Stimulated activated CD8-positive, alpha-beta memory T cell treated with anti-CD3 and anti-CD28 coated beads, Interleukin-4, amount 100 ng/mL, for 24 hours (primary cell): ENCODE measurements at regions not wholly inside any gene's neighbourhood (a gene's known extent, or its start where the extent isn't known, plus 50 kb on each side); places are given as distances from the start of the nearest gene placed in this dataset.
"Not testable (repeated sequence)": the region's sequence is repeated elsewhere in the genome, so short reads cannot be mapped to it uniquely, and the experiment has no call there.

Source experiments
- DNase-seq: peaks from one replicate; pipeline ENCODE4 v3.0.0-alpha.2; 2020; ENCODE audit warnings: low read depth

DNA sequence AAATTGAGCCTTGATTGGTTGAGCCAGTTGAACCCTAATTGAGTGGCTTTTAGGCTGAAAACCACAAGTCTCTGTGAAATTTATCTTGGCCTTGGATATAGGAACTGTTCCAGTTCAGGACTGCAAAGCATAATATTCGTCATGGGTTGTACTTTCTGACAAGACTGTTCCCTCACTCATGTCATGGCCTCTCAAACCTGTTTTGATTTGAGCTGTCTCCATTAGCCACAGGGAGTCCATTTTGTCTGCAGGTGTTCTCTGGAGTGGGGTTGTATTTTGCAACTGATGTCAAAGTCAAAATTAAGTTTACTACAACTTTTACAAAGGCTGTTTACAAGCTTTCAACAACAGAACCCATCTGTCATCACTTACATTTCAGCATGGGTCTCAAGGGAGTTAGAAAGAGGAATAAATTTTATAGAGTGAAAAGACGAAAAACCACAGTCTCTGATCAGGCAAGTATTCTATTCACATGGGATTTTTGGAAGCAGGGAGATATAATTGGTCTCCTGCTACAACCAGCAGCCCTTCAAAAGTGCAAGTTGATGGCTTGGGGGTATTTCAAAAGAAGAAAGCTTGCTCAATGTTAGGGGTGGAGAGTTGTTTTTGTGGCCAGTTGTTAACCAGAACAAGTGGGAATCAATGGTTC, 1716.3 kb downstream of the C4orf33 start:
- DNase-seq = no peak

DNA sequence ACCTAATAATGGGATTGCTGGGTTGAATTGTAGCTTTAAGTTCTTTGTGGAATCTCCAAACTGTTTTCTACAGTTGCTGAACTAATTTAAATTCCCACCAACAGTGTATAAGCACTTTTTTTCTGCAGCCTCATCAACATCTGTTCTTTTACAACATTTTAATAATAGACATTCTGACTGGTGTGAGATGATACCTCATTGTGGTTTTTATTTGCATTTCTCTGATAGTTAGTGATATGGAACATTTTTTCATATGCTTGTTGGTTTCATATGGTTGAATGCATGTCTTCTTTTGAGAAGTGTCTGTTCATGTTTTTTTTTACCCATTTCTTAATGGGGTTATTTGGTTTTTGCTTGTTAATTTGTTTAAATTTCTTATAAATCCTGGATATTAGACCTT, 1718.9 kb downstream of the C4orf33 start:
- no peak for DNase-seq

GRCh38 chr4:130820448-130820847, 1724.5 kb downstream of the C4orf33 start:
- DNase-seq = no peak

DNA sequence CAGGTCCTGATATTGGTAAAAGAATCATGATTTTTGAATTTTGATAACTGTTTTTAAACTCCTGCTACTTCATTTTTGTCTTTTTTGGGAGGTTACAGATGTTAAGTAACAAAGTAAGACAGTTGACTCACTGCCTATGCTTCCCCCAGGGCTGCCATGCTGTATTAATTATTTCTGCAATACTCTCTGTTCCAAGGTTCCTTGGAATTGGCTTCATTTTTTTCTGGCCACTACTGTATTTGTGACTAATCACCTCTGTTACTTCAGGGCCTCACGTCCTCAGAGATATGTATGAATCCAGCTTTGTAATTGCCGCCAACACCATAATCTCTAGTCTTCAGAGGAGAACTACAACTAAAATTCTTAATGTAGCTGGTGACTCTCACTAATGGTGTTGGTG, 1729.3 kb downstream of the C4orf33 start:
- DNase-seq = no peak

- DNase-seq = no peak
Measured at GRCh38 chr4:130850019-130850524, 1754.1 kb downstream of the C4orf33 start.

- no peak for DNase-seq
Measured at GRCh38 chr4:130851107-130851506, 1755.2 kb downstream of the C4orf33 start.

GRCh38 chr4:130851932-130852331, 1756.0 kb downstream of the C4orf33 start:
- DNase-seq = no peak

- no peak for DNase-seq
Measured at GRCh38 chr4:130855533-130855932, 1759.6 kb downstream of the C4orf33 start.

DNA sequence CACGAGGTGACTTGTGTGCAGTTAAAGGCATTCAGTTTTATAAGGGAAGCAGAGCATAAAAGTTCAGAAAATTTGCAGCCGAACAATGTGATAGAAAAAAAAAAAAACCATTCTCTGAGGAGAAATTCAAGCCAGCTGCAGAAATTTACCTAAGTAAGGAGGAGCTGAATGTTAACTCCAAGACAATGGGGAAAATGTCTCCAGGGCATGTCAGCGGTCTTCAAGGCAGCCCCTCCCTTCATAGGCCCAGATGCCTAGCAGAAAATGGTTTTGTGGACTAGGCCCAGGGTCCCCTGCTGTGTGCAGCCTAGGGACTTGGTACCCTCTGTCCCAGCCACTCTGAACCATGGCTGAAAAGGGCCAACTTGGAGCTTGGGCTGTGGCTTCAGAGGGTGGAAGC, 1764.0 kb downstream of the C4orf33 start:
- DNase-seq = no peak

DNA sequence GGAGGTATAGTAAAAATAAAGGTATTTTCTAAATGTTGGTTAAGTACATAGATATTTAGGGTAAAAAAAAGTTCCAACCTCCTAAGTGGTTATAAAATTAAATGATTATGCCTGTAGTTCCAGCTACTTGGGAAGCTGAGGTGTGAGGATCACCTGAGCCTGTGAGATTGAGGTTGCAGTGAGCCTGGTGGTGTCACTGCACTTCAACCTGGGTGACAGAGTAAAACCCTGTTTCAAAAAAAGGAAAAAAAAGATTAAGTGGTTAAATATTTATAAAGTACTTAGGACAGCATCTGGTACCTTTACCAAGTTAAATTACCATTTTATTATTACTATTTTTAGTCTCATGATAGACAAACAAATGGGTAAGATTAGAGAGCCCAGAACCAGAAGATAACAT, 1801.0 kb downstream of the C4orf33 start:
- DNase-seq = no peak

DNA sequence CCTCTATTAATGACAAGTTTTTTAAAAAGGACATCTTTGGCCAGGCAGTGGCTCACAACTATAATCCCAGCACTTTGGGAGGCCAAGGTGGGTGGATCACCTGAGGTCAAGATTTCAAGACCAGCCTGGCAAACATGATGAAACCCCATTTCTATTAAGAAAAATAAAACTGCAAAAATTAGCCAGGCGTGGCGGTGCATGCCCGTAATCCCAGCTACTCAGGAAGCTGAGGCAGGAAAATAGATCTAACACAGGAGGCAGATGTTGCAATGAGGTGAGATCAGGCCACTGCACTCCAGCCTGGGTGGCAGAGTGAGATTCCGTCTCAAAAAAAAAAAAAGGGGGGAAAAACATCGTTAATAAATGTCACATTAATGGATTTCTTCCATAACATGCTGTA, 1805.4 kb downstream of the C4orf33 start:
- DNase-seq = no peak

DNA sequence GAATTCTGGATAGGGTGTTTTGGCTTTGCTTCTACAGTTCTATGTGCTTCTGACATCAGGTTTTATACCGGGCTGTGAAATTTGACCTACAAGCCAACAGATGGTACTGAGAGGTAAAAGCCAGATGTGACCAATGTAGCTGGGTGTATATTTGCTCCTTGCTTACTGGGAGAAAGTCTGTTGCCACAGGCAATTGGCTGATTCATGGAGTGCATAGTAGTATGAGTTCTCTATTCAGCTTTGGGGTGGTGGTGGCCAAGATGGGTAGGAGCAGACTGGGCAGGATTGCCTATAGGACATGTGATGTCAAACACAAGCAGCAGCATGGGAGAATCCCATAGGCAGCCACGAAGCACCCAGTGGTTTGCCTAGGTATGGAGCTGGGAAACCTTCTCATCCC, 1827.0 kb downstream of the C4orf33 start:
- DNase-seq = no peak

GRCh38 chr4:130955520-130955919, 1859.6 kb downstream of the C4orf33 start:
- DNase-seq = no peak

- DNase-seq = no peak
Measured at GRCh38 chr4:130985371-130985770, 1889.4 kb downstream of the C4orf33 start.

DNA sequence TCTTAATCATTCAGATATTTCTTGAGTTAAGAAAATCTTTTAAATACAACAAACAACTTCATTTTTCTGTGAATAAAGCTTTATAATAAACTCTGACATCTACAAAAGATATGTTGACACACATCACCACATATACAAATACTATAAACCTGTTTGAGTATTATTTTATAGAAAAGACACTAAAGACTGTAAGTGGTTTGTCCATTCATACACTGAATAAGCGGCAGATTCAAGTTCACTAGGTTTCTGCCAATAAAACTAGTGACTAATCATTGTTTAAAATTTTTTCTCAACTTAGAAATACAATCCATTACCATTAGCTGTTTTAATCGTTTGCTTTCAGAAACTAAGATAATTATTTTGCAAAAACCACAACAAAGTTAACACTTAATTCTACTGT, 1900.0 kb downstream of the C4orf33 start:
- no peak for DNase-seq

GRCh38 chr4:131001371-131001770, 1905.4 kb downstream of the C4orf33 start:
- no peak for DNase-seq

DNA sequence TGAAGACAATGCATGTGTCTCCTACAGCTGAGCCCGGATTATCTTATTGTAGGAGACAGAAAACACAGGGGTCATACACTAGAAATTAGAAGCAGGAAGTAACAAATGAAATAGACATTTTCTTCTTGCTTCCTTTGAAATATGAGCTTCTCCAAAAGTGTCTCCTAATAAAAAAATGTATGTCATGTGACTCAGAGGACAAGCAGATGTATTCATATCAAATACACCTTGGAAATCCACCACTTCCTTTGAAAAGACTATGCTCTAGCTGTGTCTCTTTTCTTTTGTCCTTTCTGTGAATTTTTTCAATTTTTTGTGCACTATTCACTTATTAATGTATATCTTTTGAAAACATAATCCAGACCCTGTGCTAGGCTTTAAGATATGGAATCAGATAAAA, 1906.2 kb downstream of the C4orf33 start:
- DNase-seq = no peak

- DNase-seq = no peak
Measured at GRCh38 chr4:131006388-131006787, 1910.4 kb downstream of the C4orf33 start.

- DNase-seq = not testable (repeated sequence)
Measured at GRCh38 chr4:131011961-131012360, 1916.0 kb downstream of the C4orf33 start.

DNA sequence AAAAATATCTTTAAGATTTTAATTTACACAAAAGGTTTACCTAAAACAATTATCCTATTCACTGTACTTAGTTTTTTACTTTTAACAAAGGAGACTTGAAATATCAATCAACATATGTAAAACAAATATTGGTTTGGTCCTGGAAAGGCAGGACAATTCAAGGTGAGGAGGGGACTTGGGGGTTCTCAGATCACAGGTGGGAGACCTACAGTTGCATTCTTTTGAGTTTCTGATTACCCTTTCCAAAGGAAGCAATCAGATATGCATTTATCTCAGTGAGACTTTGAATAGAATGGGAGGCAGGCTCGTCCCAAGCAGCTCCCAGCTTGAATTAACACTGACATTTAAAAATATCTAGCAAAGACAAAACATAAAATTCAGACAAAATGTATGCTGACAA, 1917.3 kb downstream of the C4orf33 start:
- no peak for DNase-seq

DNA sequence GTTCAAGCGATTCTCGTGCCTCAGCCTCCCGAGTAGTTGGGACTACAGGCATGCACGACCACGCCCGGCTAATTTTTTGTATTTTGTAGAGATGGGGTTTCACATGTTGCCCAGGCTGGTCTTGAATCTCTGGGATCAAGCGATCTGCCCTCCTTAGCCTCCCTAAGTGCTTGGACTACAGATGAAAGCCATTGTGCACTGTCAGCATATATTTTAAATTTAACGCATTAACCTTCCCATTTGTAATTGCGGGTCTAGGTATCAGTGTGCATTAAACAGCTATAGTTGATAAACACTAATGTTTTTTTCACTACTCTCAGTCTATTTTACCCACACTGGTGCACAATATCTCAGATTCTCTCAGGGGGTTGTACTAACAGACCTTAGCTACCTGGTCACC, 1930.8 kb downstream of the C4orf33 start:
- no peak for DNase-seq

DNA sequence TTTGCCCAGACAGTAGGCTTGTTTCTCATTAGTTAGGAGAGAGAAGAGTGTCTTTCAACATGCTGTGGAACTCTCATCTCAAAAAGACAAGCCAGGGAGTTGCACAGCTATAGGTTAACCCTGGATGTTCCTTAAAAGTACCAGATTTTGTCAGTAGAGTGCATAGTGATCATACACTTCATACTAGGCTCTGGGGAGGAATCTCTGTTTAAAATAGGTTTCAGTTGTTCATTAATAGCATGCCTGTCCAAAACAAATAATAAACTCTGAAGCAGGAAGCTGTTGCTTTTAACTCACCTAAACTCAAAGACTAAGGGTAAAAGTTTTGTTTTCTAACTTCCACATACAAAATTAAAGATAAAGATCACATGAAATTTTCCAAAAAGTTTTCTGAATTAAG, 1948.4 kb downstream of the C4orf33 start:
- DNase-seq = no peak

- no peak for DNase-seq
Measured at GRCh38 chr4:131046821-131047220, 1950.9 kb downstream of the C4orf33 start.

DNA sequence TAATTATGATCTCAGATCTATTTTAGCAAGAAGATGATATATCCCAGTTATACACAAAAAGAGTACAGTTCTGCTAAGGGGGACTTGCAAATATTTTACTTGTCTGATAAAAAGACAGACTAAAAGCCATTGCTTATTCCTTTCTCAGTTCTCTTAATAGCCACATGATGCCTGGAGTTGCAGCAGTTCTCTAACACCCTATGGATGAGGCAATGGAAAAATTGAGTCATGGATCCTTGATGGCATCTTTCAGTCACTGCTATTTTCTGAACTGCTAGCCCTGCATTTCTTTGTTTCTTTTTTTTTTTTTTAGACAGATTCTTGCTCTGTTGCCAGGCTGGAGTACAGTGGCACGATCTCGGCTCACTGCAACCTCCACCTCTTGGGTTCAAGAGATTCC, 1956.7 kb downstream of the C4orf33 start:
- no peak for DNase-seq
